ENCODE measurements at regions not wholly inside any gene's neighbourhood (a gene's known extent, or its start where the extent isn't known, plus 50 kb on each side); places are given as distances from the start of the nearest gene placed in this dataset.

GRCh38 chr7:82616059-82616728 lies 172.6 kb upstream of the CACNA2D1 start:
- H3K27ac ChIP-seq (ENCODE audit: low read depth), result no peak overlapping the region
- H3K9me2 ChIP-seq (ENCODE audit: insufficient read depth), result no peaks in the 10 kb centered on the region
- TF ChIP-seq JUNB (IDR thresholded peaks at IDR 0.05; ENCODE audit: unreplicated experiment), result no peak
- TF ChIP-seq CREB1 (CRISPR knock-in tag; IDR thresholded peaks at IDR 0.05; ENCODE audit: low read depth), result no peak
- TF ChIP-seq ZNF114 (CRISPR knock-in tag; IDR thresholded peaks at IDR 0.05), result no peak
- TF ChIP-seq REST (IDR thresholded peaks at IDR 0.05; ENCODE audit: unreplicated experiment), result no peak
- TF ChIP-seq POLR2AphosphoS5 (IDR thresholded peaks at IDR 0.05; ENCODE audit: low read depth), result no peak
- no peak for TF ChIP-seq EZH2phosphoT487 (IDR thresholded peaks at IDR 0.05; ENCODE audit: unreplicated experiment)
- TF ChIP-seq ZNF331 (CRISPR knock-in tag; IDR thresholded peaks at IDR 0.05; ENCODE audit: low read depth), result no peak
- TF ChIP-seq ZNF462 (CRISPR knock-in tag; IDR thresholded peaks at IDR 0.05), result no peak
- no peak for TF ChIP-seq CTCF (conservative IDR thresholded peaks at IDR 0.05; ENCODE audit: low read depth in 2 of 2)
- TF ChIP-seq EZH2 (IDR thresholded peaks at IDR 0.05; ENCODE audit: low read depth, unreplicated experiment), result no peak
- no peak for TF ChIP-seq ETS1 (IDR thresholded peaks at IDR 0.05)
- TF ChIP-seq NANOG (IDR thresholded peaks at IDR 0.05; ENCODE audit: borderline replicate concordance), result no peak
- TF ChIP-seq STAT1 (IDR thresholded peaks at IDR 0.05; ENCODE audit: unreplicated experiment), result no peak
- no peak overlapping the region for H3K4me3 ChIP-seq
- no peaks in the 10 kb centered on the region for H3K79me2 ChIP-seq (replicated peaks; ENCODE audit: insufficient read depth)
- no peaks in the 10 kb centered on the region for H4K20me1 ChIP-seq (replicated peaks; ENCODE audit: insufficient read depth)
- peak overlapping the region; percentile 32; the same call in 1 of the 2 replicates for H2AFZ ChIP-seq
- no peak for DNase-seq (ENCODE audit: low spot score)
- H3K4me2 ChIP-seq, result no peak overlapping the region
- H3K36me3 ChIP-seq (ENCODE audit: insufficient read depth), result no peaks in the 10 kb centered on the region
- H3K36me3 Mint-ChIP-seq (ENCODE audit: low read depth), result no peaks in the 10 kb centered on the region
- no peaks in the 10 kb centered on the region for H3K9me3 Mint-ChIP-seq
- peaks cover 5% of the 10 kb centered on the region for H3K27me3 Mint-ChIP-seq (ENCODE audit: insufficient read depth, low read depth, poor library complexity)
- no peaks in the 10 kb centered on the region for H3F3A ChIP-seq (replicated peaks; ENCODE audit: low read depth)
- no peak overlapping the region for H3K4me3 Mint-ChIP-seq
- no peaks in the 10 kb centered on the region for H3K27me3 ChIP-seq (ENCODE audit: insufficient read depth)
- no peak overlapping the region for H3K27ac Mint-ChIP-seq
- H3K4me1 ChIP-seq (ENCODE audit: insufficient read depth), result no peaks in the 10 kb centered on the region
- H3K4me1 Mint-ChIP-seq, result no peaks in the 10 kb centered on the region; the same call in 2 of the 3 replicates
- ATAC-seq, result no peak

All from GM23338 (cell line).